Jurkat, Clone E6-1 (cell line): ENCODE measurements at regions not wholly inside any gene's neighbourhood (a gene's known extent, or its start where the extent isn't known, plus 50 kb on each side); places are given as distances from the start of the nearest gene placed in this dataset.
A peak's percentile ranks its signal among the peaks of the same experiment; 100 is the strongest.

Source experiments
- DNase-seq: peaks from one replicate; pipeline ENCODE4 v3.0.0-alpha.2; 2011; ENCODE audit warnings: low read depth, low spot score
- H3K4me3 ChIP-seq: 2 replicates; pipeline ENCODE4 v1.5.1; 2011; ENCODE audit warnings: mild to moderate bottlenecking, low read length, control low read depth, moderate library complexity

DNA sequence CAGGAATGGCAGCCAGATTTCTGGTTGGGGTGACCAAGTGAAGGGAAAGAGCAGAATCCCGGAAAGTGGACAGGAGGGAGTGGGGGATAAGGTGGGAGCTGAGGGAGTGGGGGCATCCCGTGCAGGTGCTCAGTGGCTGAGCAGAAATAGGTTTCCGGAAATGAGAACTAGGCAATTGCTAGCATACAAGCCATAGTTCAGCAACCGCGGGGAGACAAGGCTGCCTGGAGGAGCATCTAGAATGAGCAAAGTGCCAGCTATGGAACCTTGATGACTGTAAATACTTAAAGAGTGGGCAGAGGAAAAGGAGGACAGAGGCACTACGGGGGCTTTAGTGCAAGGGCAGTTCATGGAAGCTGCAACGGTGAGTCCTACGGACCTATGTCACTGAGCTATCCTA is 220.2 kb downstream of the BCL11A start:
- DNase-seq: no peak
- no peak overlapping the region for H3K4me3 ChIP-seq

DNA sequence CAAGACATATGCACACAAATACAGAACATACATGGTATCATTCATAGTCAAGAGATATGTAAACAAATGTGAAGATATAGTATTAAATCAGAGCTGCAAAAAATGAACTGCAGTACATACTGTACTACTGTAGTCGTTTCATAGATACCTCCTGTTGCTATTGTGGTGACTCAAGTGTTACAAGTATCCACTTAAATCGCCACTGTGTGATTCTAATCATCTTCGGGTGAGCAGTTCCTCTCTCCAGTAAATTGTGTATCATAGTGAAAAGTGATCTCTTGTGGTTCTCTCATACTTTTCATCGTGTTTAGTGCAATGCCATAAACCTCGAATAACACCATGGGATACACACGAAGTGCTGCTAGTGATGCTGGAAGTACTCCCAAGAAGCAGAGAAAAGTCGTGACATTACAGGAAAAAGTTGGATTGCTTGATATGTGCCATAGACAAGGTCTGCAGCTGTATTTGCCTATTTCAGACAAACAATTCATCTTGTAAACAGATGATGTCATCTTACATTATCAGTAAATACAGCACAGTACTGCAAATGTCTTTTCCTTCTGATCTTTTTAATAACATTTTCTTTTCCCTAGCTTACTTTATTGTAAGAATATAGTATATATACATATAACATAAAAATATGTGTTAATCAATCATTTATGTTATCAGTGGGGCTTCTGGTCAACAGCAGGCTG is 222.2 kb downstream of the BCL11A start:
- no peak for DNase-seq

DNA sequence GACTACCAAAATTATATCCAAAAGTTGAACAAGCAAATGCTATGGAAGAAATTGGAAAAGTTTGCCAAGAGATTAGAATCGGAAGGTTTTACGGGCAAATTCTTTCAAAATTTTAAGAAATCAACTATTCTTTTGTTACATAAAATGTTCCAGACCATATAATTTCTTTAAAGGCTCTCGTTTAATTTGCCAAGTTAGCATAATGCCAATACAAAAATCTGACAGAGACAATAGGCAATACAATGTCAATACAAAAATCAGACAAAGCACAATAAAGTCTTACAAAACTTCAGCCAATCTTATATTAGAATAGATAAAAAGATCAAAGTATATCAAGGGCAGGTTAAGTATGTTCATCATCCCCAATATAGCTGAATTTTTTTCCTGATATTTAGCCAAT is 224.2 kb downstream of the BCL11A start:
- DNase-seq: no peak
- no peak overlapping the region for H3K4me3 ChIP-seq

More for the DNA sequence above, 222.2 kb downstream of the BCL11A start:
- H3K4me3 ChIP-seq: no peak overlapping the region

DNA sequence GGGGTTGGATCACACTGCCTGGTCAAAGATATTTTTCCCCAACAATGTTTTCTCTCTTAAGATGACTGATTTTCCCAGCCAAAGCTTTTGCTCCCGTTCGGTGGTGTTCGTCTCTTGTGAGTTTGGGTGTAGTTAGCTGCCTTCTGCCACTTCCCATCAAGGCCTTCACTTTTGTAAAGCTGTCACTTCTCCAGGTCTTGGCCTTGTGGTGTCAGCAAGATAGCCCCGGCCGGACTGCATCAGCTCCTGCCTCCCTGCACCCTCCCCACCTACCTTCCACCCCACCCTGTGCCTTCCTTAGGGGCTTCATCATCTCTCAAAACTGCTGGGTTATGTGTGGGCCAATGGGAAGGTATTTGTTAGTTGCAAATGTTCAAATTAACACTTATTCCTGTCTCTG is 228.9 kb downstream of the BCL11A start:
- no peak overlapping the region for H3K4me3 ChIP-seq
- no peak for DNase-seq

DNA sequence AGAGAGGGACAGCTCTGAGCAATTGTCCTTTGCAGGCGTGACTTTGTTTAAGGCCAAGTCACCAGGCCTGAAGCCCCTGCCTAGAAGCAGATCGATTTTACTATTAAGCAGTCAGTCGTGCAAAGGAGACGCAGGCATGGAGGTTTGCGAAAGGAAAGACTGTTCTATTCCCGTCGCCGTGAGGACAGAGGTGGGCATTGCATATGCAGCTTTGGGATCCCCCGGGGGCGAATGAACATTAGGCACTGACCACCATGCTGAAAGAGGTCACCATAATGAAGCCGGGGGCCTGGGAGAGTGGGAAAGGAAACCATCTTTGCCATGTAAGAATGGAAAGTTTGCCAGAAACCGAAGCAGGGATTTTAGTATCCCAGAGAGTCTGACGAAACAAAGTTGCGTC is 231.6 kb downstream of the BCL11A start:
- no peak for DNase-seq
- no peak overlapping the region for H3K4me3 ChIP-seq

DNA sequence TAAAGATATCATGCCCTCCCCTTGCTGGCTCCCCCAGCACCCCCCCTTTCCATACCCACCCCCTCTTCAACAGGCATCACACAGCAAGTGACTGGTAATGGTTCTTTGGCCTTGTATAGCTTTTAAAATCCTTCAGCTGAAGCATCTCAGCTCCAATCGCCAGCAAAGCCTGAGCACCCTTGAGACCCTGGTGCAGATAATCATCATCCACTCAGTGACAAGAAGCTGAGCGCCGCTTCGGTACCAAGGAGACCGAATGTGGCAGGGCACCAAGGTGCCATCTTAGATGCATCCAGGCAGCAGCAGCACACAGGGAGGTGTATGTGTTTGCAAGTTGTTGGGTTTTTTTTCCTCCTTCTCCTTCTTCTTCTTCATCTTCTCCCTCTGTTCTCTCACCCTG is 232.7 kb downstream of the BCL11A start:
- no peak for DNase-seq

DNA sequence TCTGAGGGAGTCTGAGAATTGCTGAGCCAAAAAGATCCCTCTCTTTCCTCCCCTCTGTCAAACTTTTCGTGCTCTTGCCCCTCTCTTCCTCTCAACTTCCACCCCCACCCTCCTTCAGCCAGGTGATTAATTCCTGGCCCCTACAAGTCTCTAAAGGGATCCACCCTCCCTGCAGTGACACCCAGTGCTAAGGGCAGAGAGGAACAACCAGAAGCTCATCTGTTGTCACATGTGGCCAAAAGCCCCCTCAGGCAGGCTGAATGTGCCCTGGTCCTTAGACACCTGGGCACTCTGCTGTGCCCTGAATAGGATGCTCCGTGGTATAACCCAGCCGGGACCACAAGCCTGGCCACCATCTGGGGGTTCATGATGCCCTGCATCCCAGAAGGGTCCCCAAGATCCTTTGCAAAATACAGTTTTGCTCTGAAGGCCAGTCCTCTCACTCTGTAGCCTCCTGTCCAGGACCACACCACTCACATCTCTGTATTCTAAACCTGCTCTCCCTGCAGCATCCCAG is 234.4 kb downstream of the BCL11A start:
- DNase-seq: no peak
- H3K4me3 ChIP-seq: no peak overlapping the region

More for the DNA sequence above, 232.7 kb downstream of the BCL11A start:
- H3K4me3 ChIP-seq: no peak overlapping the region

DNA sequence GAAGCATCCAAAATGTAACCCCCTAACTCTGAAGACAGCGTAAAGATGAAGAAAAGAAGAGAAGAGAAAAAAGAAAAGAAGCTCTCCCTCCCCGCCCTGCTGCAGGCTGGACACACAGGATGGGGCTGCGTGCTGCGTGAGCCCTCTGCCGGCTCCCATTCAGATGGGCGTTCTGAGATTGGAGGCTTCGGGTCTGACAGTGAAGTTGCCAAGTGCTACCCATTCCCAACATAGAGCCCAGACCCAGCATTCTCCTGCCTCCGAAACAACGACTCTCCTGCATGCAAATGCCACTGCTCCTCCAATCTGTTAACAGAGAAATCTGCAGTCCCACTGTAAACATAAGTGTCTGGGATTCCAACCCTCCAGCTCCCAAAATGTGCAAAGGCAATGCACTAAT is 234.9 kb downstream of the BCL11A start:
- no peak overlapping the region for H3K4me3 ChIP-seq
- DNase-seq: no peak

DNA sequence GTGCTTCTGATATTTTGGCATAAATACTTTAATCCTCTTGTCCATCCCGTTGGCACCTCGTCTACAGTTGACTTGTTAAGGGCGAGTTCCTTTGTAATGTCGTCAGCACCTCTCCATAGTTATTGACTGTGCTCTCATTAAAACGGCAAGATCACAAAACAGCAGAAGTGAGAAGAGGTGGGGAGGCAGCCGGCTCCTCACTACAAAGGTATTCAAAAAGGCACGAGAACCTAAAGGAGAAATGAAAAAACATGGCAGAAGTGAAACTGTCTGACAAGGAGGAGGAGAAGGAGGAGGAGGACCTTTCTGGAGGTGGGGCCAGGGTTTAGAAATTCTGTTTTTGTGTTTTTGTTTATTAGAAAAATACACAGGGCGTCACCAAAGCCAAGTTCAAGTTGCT is 235.6 kb downstream of the BCL11A start:
- no peak for DNase-seq
- no peak overlapping the region for H3K4me3 ChIP-seq

DNA sequence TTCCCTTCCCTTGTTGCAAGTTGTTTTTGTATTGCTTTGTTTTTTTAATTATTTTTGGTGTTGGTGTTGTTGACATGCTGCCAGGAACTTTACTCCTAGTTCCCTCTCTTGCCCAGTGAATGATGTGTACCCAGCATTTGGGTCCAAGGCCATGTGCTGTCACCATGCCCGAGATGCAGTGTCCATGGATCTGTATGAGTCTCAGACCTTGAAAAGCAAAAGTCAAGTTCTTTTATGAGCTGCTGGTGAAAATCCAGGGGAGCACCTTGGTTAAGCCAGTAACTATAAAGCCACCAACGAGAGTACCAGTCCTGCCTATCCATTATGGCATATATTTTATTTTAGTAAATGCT is 236.4 kb downstream of the BCL11A start:
- no peak overlapping the region for H3K4me3 ChIP-seq
- DNase-seq: no peak

DNA sequence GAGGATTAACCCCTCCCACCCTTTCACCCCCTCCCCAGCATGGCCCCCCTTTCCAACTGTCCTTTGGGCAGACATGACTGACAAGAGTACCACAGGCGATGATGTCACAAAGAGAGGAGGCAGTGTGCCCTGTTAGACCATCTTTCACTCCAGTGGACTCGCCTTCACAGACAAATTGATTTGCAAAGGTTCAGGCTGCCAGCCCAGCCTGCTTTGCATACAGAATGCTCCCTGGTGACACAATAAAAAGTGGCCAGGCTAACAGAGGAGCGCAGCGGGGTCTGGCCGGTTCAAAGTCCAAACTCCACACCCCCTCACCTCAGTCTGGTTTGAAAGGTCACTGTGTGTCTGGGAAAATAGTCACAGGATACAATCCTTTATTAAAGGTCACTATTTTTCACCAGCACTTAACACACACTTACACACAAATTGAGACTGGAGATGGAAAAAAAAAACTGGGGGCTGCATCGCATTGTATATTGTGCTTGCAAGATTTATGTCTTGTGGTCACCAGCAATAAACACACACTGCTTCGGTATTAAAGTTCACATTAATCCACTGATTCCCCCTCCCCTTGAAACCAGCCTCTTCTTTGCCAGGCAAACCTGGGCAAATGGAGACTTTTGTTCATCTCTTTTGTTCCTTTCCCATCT is 236.9 kb downstream of the BCL11A start:
- H3K4me3 ChIP-seq: no peak overlapping the region
- no peak for DNase-seq

DNA sequence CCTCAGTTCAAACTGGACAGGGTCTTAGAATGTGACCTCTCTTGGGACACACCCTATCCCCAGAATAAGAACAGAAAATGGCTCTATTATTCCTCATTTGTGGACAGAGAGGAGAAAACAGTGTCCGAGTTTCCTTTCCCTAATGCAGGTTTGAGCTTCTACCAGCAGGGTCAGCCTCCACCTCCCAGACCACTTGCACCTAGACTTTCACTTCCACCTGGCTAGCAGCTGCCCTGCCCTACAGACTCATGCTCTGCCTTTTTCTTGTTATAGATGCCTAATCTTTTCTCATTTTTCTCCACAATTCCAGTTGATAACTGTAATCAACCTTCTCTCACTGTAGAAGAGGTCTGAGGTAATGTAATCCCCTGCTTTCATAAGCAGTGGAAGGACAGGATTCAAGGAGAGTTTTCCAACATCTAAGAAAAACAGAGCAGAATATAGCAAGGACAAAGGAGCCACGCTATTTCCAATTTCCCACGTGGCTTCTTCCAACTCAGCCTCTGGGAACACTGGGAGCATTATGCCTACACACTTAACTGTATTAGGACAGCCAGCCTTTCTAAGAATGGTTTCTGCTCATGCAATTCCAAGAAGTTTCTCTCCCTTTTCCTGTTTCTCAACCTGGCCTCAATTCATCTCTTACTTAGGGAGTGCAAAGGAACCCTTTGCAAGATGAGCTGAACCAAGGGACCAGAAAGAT is 239.8 kb downstream of the BCL11A start:
- DNase-seq: no peak
- H3K4me3 ChIP-seq: no peak overlapping the region

DNA sequence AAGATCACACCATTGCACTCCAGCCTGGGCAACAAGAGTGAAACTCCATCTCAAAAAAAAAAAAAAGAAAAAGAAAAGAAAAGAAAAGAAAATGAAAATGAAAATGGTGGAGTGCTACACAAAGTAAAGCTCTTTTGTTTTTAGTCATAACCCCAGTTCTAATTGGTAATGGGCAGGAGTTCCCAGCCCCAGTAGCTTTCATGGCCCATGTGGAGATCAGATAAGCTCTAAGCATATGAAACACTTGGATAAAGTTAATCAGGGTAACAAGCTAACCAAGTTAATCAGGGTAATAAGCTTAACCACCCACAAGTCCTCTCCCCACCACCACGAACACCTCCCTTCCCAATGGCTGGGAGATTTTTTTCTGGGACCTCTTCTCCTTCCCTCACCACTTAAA is 240.8 kb downstream of the BCL11A start:
- no peak for DNase-seq
- no peak overlapping the region for H3K4me3 ChIP-seq

DNA sequence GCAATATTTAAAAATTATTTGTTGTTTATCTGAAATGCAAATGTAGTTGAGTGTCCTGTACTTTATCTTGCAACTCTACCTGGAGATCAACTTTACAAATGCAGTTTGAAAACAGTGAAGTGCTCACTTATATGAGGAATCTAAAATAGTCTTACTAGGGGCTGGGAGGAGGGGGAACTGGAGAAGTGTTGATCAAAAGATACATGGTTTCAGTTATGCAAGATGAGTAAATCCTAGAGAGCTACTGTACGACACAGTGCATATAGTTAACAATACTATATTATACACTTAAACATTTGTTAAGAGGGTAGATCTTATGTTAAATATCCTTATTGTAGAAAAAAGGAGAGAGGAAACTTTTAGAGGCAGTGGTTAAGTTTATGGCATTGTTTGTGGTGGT is 241.9 kb downstream of the BCL11A start:
- peak; percentile 21 for DNase-seq
- H3K4me3 ChIP-seq: no peak overlapping the region

DNA sequence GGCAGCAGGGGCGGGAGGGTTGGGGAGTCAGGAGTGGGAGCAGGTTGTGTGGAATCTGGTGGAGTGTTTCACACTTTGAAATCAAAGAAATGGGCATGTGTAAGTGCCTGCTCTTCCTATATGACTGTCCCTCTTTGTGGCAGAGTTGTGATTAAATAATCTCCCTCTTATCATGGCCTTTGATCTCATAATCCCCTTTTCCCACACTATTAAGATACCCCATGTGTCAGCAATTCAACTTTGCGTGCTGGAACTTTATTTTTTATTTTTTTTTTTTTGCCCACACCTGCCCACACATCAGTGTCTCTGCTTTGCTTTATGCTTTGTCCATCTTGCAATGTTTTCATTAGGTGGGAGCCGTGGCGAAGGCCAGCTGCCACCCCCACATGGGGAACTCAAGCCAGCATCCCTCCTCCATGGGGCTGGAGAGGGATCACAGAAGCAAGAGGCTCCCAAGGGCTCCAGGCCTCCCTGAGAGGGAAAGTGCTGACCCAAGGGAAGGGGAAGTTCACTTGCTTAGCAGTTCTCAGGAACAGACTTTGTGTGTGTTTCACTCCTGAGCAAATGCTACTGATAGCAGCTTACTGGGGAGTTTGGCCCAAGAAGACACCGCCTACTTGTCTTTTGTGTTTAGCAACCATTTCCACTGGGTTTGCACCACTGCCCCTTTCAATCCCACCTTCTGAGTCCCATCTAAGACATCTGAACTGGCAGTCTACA is 243.4 kb downstream of the BCL11A start:
- no peak for DNase-seq
- H3K4me3 ChIP-seq: no peak overlapping the region

DNA sequence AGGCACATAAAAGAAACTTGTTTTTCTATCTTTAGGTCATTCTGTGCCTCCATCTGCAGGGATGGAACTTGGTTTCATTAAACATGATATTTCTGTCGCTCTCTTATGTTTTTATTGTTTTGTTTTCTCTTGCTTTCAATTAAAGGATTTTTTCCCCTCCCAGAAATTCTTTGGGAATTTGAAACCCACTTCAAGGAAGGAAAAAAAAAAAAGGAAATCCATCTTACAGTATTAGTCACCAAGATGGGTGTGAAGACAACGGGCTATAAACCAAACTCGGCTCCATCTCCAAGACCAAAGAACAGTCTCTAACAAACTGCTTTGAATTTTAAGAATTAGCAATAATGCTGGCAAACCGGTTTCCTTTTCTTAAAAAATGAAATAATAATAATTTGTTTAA is 244.1 kb downstream of the BCL11A start:
- no peak for DNase-seq
- no peak overlapping the region for H3K4me3 ChIP-seq

DNA sequence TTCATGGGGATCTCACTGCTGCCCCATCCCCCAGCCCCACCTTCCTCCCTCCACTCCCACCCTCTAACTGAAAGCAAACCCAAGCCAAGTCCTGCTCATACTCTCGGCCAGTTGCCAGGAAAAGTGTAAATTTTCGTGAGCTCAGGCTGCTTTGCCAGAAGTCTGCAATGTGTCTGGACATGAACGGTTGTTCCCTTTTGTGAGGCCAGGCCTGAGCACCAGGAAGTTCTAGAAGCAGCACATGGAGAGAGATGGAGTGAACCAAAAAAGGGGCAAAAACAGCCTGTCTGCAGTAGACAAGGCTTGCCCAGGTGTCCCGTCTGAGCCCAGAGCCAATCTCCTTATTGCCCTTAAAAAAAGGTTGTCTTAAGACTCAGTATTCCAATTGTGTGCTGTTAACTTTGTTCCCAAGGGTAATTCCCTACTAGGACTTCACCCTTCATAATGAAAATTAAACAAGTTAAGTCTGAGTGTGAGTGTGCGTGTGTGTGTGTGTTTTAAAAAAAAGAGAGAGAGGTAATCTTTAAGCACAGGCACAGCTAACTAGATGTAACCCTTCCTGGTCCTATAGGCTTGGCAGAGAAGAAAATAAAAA is 247.1 kb downstream of the BCL11A start:
- DNase-seq: no peak
- no peak overlapping the region for H3K4me3 ChIP-seq

DNA sequence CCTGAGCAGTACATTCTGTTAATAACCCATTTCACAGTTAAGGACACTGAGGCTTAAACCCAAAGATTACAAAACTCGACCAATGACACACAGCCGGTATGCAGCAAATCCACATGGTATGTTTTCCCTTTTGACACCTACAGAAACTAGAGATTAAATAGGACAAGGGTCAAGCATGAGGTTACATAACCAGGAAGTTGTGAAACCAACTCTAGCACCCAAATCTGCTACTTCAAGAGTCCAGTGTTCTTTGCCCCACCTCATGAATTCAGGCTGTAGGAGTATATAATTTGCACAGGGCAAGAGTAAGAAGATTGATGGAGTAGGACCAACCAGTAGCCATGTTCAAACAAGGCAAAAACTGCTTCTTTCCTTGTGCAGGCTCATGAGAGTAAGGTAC is 249.8 kb downstream of the BCL11A start:
- H3K4me3 ChIP-seq: no peak overlapping the region
- no peak for DNase-seq

DNA sequence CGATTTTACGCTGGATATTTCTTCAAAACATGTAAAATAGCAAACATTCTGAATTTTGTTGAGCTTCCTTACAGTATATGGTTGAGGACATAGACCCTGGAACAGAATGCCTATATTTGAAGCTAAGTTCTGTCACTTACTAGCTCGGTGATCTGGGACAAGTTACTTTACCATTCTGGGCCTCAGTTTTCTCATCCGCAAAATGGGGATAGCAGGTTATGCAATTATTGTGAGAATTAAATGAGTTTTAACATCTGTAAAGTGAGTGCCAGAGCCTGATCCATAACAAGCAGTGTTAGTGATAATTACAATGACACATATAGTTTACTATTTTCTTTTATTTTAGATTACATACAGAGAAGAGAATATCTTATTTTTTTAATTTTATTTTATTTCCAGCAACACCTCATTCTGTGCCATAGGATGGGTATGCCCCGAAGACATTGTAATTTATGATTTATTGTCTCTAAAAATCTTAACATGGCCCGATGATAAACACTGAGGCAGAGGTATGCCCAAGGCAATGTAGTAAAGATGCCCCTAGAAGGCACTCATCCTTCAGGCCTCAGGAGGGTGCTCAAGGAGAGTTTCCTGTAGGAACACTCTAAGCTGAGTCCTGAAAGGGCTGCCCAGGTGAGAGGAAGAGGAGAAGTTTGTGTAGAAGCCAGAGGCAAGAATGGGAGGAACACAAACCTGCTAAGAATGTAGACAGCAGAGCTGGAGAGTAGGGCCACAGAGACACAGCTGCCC is 250.9 kb downstream of the BCL11A start:
- no peak for DNase-seq

More for the DNA sequence above, 250.9 kb downstream of the BCL11A start:
- H3K4me3 ChIP-seq: no peak overlapping the region
